Esophagus squamous epithelium (tissue), 5 donors: ENCODE measurements at regions not wholly inside any gene's neighbourhood (a gene's known extent, or its start where the extent isn't known, plus 50 kb on each side); places are given as distances from the start of the nearest gene placed in this dataset.
"Not testable (repeated sequence)": the region's sequence is repeated elsewhere in the genome, so short reads cannot be mapped to it uniquely, and the experiment has no call there.

ENCODE experiments used
- DNase-seq: peaks from one replicate; lab custom pipeline; 2025; lab: John Stamatoyannopoulos, UW
- H3K27ac ChIP-seq, 4 donors: fragments of 200-600 bp; sonication (generic); one replicate each; pipeline ENCODE4 v1.5.1; 2016 to 2019; ENCODE audit warnings: mild to moderate bottlenecking in 1 of 4
- H3K27me3 ChIP-seq, 4 donors: fragments of 200-600 bp; sonication (generic); 1 replicate in 3 of 4; 2 replicates in 1 of 4; pipeline versions ENCODE4 v1.5.1 to v1.6.0; 2017 to 2021; ENCODE audit warnings: antibody characterized with exemption in 1 of 4
- H3K36me3 ChIP-seq, 3 donors: fragments of 200-600 bp; sonication (generic); one replicate each; pipeline ENCODE4 v1.5.1; 2016 to 2019
- H3K4me1 ChIP-seq, 3 donors: fragments of 200-600 bp; sonication (generic); one replicate each; pipeline ENCODE4 v1.5.1; 2017 to 2019
- H3K4me3 ChIP-seq, 4 donors: fragments of 200-600 bp; sonication (generic); 1 replicate in 3 of 4; 2 replicates in 1 of 4; pipeline ENCODE4 v1.5.1; 2016 to 2019; ENCODE audit warnings: mild to moderate bottlenecking in 2 of 4, moderate library complexity in 1 of 4
- H3K9me3 ChIP-seq, 3 donors: fragments of 200-600 bp; sonication (generic); one replicate each; pipeline ENCODE4 v1.5.1; 2016 to 2019
- CTCF ChIP-seq, 6 experiments: fragments of 450-650 bp in 4 of 6; fragments of 200-600 bp in 2 of 6; sonication (generic) in 2 of 6; IDR thresholded peaks; one replicate each; pipeline ENCODE4 v1.5.1; 2016 to 2019; ENCODE audit warnings: antibody characterized with exemption in 6 of 6, mild to moderate bottlenecking in 4 of 6, moderate library complexity in 4 of 6
- POLR2A ChIP-seq, 4 donors: fragments of 450-650 bp; IDR thresholded peaks; one replicate each; pipeline ENCODE4 v1.6.1; 2017; ENCODE audit warnings: antibody characterized with exemption in 4 of 4, mild to moderate bottlenecking in 4 of 4, moderate library complexity in 3 of 4
- WGBS, 2 donors: methylation state at CpG; one replicate each; pipeline ENCODE4 v1.1.5; 2018; 5-methylcytosine and 5-hydroxymethylcytosine counted together
- intact Hi-C: fragments of 100-400 bp; cut with DNase I; formaldehyde crosslinking; loops from one replicate; pipeline ENCODE4 v1.15.0; 2022
- donor health status: DM: yes; HTN: yes; CAD: no.

- intact Hi-C loops, result no loop called here
- H3K9me3 ChIP-seq, result no peaks in the 10 kb centered on the region
These were observed 448.5 kb downstream of the NXPH1 start for GRCh38 chr7:8881916-8882315.

GRCh38 chr7:8885480-8886000 is 452.1 kb downstream of the NXPH1 start:
- DNase-seq, result no peak
- intact Hi-C loops, result no loop called here
- Histone ChIP-seq H3K4me1 (no peaks in the 10 kb centered on the region), H3K4me3 (no peak overlapping the region), H3K27me3 (no peaks in the 10 kb centered on the region), H3K36me3 (no peaks in the 10 kb centered on the region), H3K27ac (no peak overlapping the region), H3K9me3 (no peaks in the 10 kb centered on the region)
- no peak for TF ChIP-seq POLR2A (IDR thresholded peaks at IDR 0.05)
- TF ChIP-seq CTCF (IDR thresholded peaks at IDR 0.05), result no peak

More at GRCh38 chr7:8881916-8882315, 448.5 kb downstream of the NXPH1 start:
- TF ChIP-seq CTCF (IDR thresholded peaks at IDR 0.05), result no peak
- no peak for TF ChIP-seq POLR2A (IDR thresholded peaks at IDR 0.05)
- no peak for DNase-seq
- Histone ChIP-seq H3K4me3 (no peak overlapping the region), H3K4me1 (no peaks in the 10 kb centered on the region), H3K27me3 (no peaks in the 10 kb centered on the region), H3K27ac (no peak overlapping the region), H3K36me3 (no peaks in the 10 kb centered on the region)
- 66 to 77% methylated on average over 2 of the region's 2 CpGs for WGBS, 2 donors

GRCh38 chr7:8890346-8890745 is 456.9 kb downstream of the NXPH1 start:
- DNase-seq, intact Hi-C loops: not testable (repeated sequence)

GRCh38 chr7:8893775-8894174 is 460.4 kb downstream of the NXPH1 start:
- WGBS, 2 donors, result 29 to 35% methylated on average over 2 of the region's 2 CpGs
- intact Hi-C loops, result no loop called here

More at GRCh38 chr7:8890346-8890745, 456.9 kb downstream of the NXPH1 start:
- not testable (repeated sequence) for H3K27me3 ChIP-seq, H3K36me3 ChIP-seq, H3K4me3 ChIP-seq, H3K4me1 ChIP-seq, H3K27ac ChIP-seq, H3K9me3 ChIP-seq
- no CpG with 5 or more reads among the region's 30 CpGs for WGBS, 2 donors

GRCh38 chr7:8906396-8907075 is 473.1 kb downstream of the NXPH1 start:
- Histone ChIP-seq H3K9me3 (no peaks in the 10 kb centered on the region), H3K27me3 (no peaks in the 10 kb centered on the region), H3K4me1 (no peaks in the 10 kb centered on the region), H3K27ac (no peak overlapping the region), H3K4me3 (no peak overlapping the region), H3K36me3 (no peaks in the 10 kb centered on the region)
- 66 to 71% methylated on average over 6 of the region's 6 CpGs for WGBS, 2 donors
- intact Hi-C loops, result no loop called here
- DNase-seq, result no peak
- TF ChIP-seq POLR2A (IDR thresholded peaks at IDR 0.05) (no peak), CTCF (IDR thresholded peaks at IDR 0.05) (no peak)

More at GRCh38 chr7:8893775-8894174, 460.4 kb downstream of the NXPH1 start:
- Histone ChIP-seq H3K36me3 (no peaks in the 10 kb centered on the region), H3K4me3 (no peak overlapping the region), H3K4me1 (no peaks in the 10 kb centered on the region), H3K9me3 (no peaks in the 10 kb centered on the region), H3K27me3 (no peaks in the 10 kb centered on the region), H3K27ac (no peak overlapping the region)
- TF ChIP-seq CTCF (IDR thresholded peaks at IDR 0.05) (no peak), POLR2A (IDR thresholded peaks at IDR 0.05) (no peak)
- DNase-seq, result no peak
